ENCODE measurements at regions not wholly inside any gene's neighbourhood (a gene's known extent, or its start where the extent isn't known, plus 50 kb on each side); places are given as distances from the start of the nearest gene placed in this dataset.

DNA sequence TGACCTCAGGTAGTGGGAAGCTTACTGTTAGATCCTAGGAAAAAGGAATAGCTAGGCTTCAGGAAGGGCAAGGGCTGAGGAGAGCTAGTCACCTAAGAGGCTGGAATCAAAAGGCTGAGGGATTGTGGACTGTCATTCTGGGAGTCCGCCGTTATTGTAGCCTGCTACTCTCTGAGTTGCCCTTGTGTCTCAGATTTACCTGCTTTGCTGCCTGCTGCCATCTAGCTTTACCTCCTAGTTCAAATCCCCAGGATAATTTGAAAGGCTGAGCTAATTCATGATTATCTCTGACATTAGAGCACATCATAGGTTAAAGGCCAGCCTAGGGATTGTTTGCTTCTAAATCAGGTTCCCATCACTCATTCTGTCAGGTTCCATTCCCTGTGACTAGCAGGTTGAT lies 120.2 kb downstream of the FHIP1A start:
- H2AFZ ChIP-seq (ENCODE audit: low read length): no peak overlapping the region
- H3K4me2 ChIP-seq (ENCODE audit: extremely low read depth, insufficient read depth, low read length): no peak overlapping the region
- no peak overlapping the region for H3K27ac ChIP-seq (ENCODE audit: insufficient read depth, low read length)
- no peak overlapping the region for H3K9ac ChIP-seq (ENCODE audit: insufficient read depth, low read length)
- no peaks in the 10 kb centered on the region for H4K20me1 ChIP-seq (ENCODE audit: control insufficient read depth, extremely low read depth, insufficient read depth, low read length)
- TF ChIP-seq, protein P1, sequence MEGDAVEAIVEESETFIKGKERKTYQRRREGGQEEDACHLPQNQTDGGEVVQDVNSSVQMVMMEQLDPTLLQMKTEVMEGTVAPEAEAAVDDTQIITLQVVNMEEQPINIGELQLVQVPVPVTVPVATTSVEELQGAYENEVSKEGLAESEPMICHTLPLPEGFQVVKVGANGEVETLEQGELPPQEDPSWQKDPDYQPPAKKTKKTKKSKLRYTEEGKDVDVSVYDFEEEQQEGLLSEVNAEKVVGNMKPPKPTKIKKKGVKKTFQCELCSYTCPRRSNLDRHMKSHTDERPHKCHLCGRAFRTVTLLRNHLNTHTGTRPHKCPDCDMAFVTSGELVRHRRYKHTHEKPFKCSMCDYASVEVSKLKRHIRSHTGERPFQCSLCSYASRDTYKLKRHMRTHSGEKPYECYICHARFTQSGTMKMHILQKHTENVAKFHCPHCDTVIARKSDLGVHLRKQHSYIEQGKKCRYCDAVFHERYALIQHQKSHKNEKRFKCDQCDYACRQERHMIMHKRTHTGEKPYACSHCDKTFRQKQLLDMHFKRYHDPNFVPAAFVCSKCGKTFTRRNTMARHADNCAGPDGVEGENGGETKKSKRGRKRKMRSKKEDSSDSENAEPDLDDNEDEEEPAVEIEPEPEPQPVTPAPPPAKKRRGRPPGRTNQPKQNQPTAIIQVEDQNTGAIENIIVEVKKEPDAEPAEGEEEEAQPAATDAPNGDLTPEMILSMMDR (conservative IDR thresholded peaks at IDR 0.05 in 1 of 2, IDR thresholded peaks at IDR 0.05 in 1 of 2; ENCODE audit: low read depth in 1 of 2, low read length in 2 of 2): no peak
- no peak for TF ChIP-seq EZH2 (IDR thresholded peaks at IDR 0.05; ENCODE audit: low read length, missing control alignments)
- H3K27me3 ChIP-seq (ENCODE audit: control insufficient read depth, insufficient read depth, low read length): no peaks in the 10 kb centered on the region
- DNase-seq (ENCODE audit: low read depth in 2 of 2): no peak
- H3K36me3 ChIP-seq (ENCODE audit: control insufficient read depth, insufficient read depth, low read length): no peaks in the 10 kb centered on the region
- H3K4me1 ChIP-seq (ENCODE audit: control insufficient read depth, extremely low read depth, insufficient read depth, low read length): no peaks in the 10 kb centered on the region
- H3K79me2 ChIP-seq (ENCODE audit: control insufficient read depth, insufficient read depth, low read length): no peaks in the 10 kb centered on the region
- H3K4me3 ChIP-seq (replicated peaks in 1 of 4; ENCODE audit: control extremely low read depth in 1 of 4, insufficient read depth in 1 of 4, low read depth in 3 of 4, low read length in 4 of 4): no peak overlapping the region
- H3K9me3 ChIP-seq (ENCODE audit: control insufficient read depth, insufficient read depth, low read depth, low read length): no peaks in the 10 kb centered on the region

DNA sequence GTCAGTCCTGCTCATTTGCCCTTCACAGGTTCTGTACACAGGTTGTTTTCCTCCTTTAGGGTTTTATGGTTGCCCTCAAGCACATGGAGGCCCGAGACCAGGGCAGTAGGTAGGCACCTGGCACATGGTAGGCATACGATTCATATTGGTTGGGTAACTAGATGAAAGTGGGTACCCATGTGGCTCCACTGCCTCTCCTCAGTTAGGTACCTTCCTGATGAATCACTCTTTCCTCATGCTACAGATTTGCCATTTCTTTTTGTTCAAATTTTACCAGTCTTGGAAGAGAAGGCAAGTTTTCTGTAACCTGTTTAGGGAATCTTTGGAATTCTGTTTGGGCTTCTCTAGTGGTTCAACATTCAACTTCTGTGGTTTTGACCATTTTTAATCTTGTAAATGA lies 121.3 kb downstream of the FHIP1A start:
- no peak for TF ChIP-seq EZH2 (IDR thresholded peaks at IDR 0.05; ENCODE audit: low read length, missing control alignments)
- TF ChIP-seq, protein P1 (conservative IDR thresholded peaks at IDR 0.05 in 1 of 2, IDR thresholded peaks at IDR 0.05 in 1 of 2; ENCODE audit: low read depth in 1 of 2, low read length in 2 of 2): no peak
- Histone ChIP-seq H3K4me2 (ENCODE audit: extremely low read depth, insufficient read depth, low read length) (no peak overlapping the region), H3K79me2 (ENCODE audit: control insufficient read depth, insufficient read depth, low read length) (no peaks in the 10 kb centered on the region), H4K20me1 (ENCODE audit: control insufficient read depth, extremely low read depth, insufficient read depth, low read length) (no peaks in the 10 kb centered on the region), H3K36me3 (ENCODE audit: control insufficient read depth, insufficient read depth, low read length) (no peaks in the 10 kb centered on the region), H3K4me1 (ENCODE audit: control insufficient read depth, extremely low read depth, insufficient read depth, low read length) (no peaks in the 10 kb centered on the region), H3K9ac (ENCODE audit: insufficient read depth, low read length) (no peak overlapping the region), H3K27me3 (ENCODE audit: control insufficient read depth, insufficient read depth, low read length) (no peaks in the 10 kb centered on the region), H3K4me3 (replicated peaks in 1 of 4; ENCODE audit: control extremely low read depth in 1 of 4, insufficient read depth in 1 of 4, low read depth in 3 of 4, low read length in 4 of 4) (no peak overlapping the region), H3K27ac (ENCODE audit: insufficient read depth, low read length) (no peak overlapping the region), H2AFZ (ENCODE audit: low read length) (no peak overlapping the region), H3K9me3 (ENCODE audit: control insufficient read depth, insufficient read depth, low read depth, low read length) (no peaks in the 10 kb centered on the region)
- DNase-seq (ENCODE audit: low read depth in 2 of 2): peak in 1 of 2 donors; percentile 55

DNA sequence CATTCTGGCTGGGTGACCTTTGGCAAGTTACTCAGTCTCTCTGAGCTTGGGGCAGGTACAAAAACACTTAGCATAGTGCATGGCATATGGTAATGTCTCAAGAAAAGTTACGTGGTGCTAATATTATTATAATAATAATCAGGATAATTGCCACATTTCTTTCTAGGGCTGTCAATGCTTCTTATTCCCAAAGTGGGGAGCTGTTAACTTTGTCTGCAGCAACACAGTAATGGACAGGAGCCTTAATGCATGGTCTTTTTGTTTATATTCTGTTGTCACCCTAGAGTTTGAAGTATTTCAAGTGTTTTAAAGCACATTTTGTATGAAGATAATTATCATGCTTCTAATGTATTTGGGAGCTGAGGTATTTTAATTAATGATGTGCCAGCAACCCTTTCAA lies 121.8 kb downstream of the FHIP1A start:
- DNase-seq (ENCODE audit: low read depth in 2 of 2): no peak
- no peak for TF ChIP-seq EZH2 (IDR thresholded peaks at IDR 0.05; ENCODE audit: low read length, missing control alignments)
- TF ChIP-seq, protein P1 (conservative IDR thresholded peaks at IDR 0.05 in 1 of 2, IDR thresholded peaks at IDR 0.05 in 1 of 2; ENCODE audit: low read depth in 1 of 2, low read length in 2 of 2): peak in 1 of 2 donors; percentile 22

More for the DNA sequence above, 121.8 kb downstream of the FHIP1A start:
- H3K27me3 ChIP-seq (ENCODE audit: control insufficient read depth, insufficient read depth, low read length): no peaks in the 10 kb centered on the region
- no peak overlapping the region for H3K9ac ChIP-seq (ENCODE audit: insufficient read depth, low read length)
- H3K4me2 ChIP-seq (ENCODE audit: extremely low read depth, insufficient read depth, low read length): no peak overlapping the region
- H3K79me2 ChIP-seq (ENCODE audit: control insufficient read depth, insufficient read depth, low read length): no peaks in the 10 kb centered on the region
- no peak overlapping the region for H3K27ac ChIP-seq (ENCODE audit: insufficient read depth, low read length)
- H4K20me1 ChIP-seq (ENCODE audit: control insufficient read depth, extremely low read depth, insufficient read depth, low read length): no peaks in the 10 kb centered on the region
- H3K4me1 ChIP-seq (ENCODE audit: control insufficient read depth, extremely low read depth, insufficient read depth, low read length): no peaks in the 10 kb centered on the region
- no peak overlapping the region for H2AFZ ChIP-seq (ENCODE audit: low read length)
- no peaks in the 10 kb centered on the region for H3K36me3 ChIP-seq (ENCODE audit: control insufficient read depth, insufficient read depth, low read length)
- no peaks in the 10 kb centered on the region for H3K9me3 ChIP-seq (ENCODE audit: control insufficient read depth, insufficient read depth, low read depth, low read length)
- no peak overlapping the region for H3K4me3 ChIP-seq (replicated peaks in 1 of 4; ENCODE audit: control extremely low read depth in 1 of 4, insufficient read depth in 1 of 4, low read depth in 3 of 4, low read length in 4 of 4)

Measured in fibroblast of lung (primary cell).